Urothelium cell line (cell line): ENCODE measurements at regions not wholly inside any gene's neighbourhood (a gene's known extent, or its start where the extent isn't known, plus 50 kb on each side); places are given as distances from the start of the nearest gene placed in this dataset.
A peak's percentile ranks its signal among the peaks of the same experiment; 100 is the strongest.

Source experiments
- DNase-seq: peaks from one replicate; pipeline ENCODE4 v3.0.0; 2011; ENCODE audit warnings: low spot score, mixed read lengths
- FAIRE-seq: peaks from 2 replicates; lab custom pipeline; 2011; peaks lifted over from hg19 to GRCh38; lab: Jason Lieb, UNC

DNA sequence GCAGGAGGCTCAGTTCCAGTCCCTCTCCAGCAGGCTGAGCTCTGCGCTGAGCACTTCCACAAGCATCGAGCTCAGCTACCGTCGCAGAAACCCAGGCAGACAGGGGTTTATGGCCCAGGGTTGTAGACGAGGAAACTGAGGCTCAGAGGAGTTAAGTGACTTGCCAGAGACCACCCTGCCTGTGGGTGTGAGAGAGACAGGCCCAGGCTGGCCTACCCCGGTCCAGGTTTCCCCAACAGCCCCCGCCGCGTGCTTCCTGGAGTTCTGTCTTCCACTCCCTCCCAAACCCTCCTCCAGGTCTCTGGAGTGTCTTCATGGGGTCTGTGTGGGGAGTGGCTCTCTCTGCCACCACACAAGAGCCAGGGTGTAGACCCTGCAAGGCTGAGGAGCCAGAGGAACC, 615.9 kb downstream of the PTPRU start:
- FAIRE-seq (no peak), DNase-seq (no peak)

GRCh38 chr1:29851691-29852090, 615.4 kb downstream of the PTPRU start:
- no peak for FAIRE-seq
- DNase-seq, result no peak

- DNase-seq (no peak), FAIRE-seq (no peak)
Measured at GRCh38 chr1:29849991-29850757, 613.9 kb downstream of the PTPRU start.

DNA sequence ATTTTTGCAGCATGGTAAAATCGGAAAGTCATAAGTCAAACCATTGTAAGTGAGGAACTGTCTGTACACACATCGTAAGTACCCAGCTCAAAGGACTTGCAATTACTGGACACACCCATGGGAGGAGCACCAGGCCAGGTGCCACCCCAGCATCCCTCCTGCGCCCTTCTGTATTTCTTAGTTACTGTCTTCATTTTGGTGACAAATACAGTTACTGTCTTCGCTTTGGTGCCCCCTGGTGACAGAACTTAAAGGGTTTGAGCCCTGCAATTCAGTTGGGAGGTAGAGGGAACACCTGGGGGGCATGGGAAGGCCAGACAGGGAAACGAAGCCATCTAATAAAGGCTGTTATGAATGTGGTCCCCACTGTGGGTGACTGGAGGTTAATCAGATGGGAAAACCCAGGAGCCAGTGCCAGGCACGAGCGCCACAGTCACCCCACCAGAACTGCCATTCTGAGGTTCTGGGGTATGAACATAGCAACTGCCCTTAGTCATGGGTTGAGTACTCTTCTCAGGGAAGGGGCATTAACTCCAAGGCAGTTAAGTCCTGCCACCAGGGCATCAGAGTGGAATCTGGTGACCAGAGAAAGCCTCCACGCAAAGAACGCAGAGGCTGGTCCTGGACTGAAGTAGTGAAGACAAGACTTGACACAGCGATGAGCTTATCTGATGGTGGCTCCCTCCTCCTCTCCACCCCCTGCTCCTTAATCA, 612.9 kb downstream of the PTPRU start:
- DNase-seq (peak; percentile 26), FAIRE-seq (no peak)

DNA sequence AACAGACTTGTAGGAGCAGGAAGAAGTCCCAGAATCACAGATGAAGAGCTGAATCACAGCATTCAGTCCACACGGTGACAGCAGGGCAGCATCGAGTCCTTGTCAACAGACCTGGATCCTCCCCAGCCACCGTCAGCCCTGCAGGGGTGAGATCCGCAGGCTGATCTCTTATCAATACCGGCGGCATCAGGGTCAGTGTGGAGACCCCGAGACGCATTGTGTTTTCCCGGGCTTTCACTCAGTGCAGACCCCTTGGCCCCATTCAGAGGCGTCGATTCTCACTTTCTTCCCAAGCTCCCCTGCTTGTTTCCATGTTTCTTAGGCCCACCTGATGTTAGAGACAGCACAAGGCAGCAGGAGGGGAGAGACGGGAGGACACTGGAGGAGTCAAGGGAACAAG, 609.6 kb downstream of the PTPRU start:
- no peak for FAIRE-seq
- no peak for DNase-seq

DNA sequence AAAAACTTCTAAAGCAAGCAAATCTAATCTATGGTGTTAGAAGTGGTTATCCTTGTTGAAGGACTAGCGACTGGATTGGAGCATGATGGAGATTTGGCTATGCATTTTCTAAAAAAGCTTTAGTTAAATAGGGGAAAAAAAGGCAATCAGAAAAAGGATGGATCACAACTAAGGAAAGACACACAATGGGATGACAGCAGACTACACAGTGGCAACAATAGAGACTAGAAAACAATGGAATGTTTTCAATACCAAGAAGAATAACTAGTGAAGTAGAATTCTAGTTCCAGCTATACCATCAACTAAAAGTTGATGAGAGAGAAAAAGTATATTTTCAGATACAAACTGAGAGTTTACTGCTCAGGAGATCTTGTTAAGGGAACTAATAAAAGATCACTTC, 605.8 kb downstream of the PTPRU start:
- DNase-seq, result no peak
- no peak for FAIRE-seq

GRCh38 chr1:29839726-29840125, 603.4 kb downstream of the PTPRU start:
- FAIRE-seq (no peak), DNase-seq (no peak)

DNA sequence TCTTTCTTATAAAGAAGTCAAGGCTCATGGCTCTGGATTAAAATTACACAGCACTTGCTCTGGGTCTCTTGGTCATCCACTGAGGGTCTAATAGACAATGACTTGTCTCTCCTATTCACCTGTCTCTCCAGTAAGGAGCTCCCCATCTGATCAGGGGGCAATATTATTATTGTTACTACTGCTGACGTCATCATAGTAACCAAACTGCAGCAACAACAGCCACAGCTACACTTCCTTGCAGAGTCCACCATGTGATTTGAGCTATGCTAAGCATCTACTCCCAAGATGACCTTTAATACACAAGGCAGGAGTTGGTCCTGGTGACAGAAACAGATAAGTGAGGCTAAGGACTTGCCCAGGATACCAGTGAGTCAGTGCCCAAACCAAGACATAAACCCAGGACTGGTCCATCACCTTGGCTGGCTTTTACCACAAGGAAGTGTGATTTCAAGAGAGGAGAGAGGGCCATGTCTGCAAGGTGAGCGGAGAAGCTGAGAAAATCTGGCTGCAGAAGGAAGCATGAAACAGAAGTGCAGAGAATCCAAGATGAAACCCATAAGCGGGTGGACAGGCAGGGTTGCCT, 602.5 kb downstream of the PTPRU start:
- DNase-seq (no peak), FAIRE-seq (no peak)

DNA sequence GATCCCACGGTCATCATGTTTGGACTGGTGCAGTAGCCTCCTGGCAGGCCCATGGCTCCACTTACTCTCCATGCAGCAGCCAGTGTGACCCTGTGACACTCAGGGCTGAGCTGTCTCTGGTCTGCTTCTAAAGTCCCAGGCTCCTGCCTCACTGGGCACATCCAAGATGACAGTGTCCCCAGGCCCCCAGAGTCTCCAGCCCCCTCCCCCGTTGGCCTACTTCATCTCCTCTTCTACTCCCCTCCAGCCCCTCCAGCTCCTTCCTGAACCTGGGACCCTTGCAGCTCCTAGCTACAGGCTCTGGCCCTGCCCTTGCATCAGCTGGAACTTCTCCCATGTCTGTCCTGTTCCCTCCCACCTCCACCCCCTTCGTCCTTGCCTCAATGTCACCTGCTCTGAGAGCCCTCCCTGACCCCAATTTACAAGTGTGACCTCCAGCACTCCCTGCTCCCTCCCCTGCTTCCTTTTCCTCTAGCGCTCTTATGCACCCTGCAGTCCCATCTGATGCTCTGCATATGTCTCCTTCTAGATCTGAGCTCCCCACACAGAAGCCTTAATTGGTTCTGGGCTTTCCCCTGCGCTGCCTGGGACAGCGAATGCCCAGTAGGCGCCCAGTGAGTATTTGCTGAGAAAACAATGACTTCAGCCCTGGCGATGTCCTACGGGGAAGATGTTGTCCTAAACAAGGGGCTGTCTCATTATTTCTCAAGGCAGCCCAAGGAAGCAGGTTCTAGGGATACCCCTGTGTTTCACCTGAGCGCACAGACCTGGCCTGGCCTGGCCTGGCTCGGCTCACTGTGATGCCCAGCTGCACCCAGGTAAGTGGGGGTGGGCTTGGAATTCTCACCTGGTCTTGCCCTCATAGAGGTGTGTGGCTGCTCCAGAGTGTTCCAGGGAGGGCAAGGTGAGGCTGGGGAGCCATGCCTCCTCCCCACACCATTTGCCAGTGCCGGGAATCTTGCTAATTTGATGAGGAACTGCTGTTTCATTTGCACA, 600.6 kb downstream of the PTPRU start:
- no peak for FAIRE-seq
- no peak for DNase-seq

DNA sequence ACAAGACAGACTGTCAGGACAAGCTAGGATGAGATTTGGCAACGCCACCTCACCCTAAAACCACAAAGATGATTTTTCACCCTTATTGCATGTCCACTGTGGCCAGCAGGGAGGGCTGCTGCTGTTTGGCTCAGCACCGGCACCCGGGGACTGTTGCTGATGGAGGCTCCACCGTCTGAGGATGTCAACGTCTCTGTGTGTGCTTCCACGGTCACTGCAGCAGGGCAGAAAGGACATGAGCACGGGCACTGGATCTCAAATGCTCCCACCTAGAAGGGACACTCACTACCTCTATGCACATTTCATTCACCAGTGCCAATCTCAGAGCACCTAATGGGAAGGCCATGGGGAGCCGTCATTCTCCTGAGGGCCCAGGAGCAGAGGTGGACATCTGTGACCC, 599.6 kb downstream of the PTPRU start:
- DNase-seq, result no peak
- FAIRE-seq, result no peak

DNA sequence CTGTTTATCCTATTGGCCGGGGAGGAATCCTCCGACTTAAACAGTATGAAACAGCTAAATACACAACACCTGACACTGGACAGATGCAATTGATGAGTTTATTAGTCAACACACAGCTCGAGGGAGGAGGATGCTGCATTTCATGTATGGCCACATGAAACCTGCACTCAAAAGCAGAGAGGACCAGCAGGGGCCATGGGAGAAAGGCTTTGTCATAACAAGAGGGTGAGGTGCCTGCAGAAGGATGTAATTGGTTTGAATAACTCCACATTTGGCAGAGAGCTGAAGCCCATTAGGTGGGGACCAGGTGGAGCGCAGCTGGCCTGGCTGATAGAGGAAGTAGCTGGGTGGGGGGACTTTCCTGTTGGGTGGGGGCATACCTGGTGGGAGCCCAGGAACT, 599.1 kb downstream of the PTPRU start:
- DNase-seq (no peak), FAIRE-seq (no peak)

DNA sequence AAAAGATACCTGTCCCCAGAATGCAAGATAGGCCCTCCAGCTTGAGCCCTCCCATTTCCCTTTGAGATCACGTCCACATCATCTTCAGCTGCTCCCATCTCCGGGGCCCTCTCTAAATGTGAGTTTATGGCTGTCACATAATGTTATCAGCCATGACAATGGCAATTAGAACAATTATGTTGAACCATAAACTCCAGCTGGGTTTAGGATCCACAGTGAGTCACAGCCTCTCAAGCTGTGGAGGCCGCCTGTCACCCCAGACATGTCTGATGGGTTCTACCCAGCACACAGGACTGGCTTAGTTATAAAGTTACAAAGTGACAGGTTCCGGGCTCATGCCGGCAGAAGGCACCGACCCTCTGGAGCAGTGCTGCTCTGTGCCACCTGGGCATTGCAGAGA, 597.3 kb downstream of the PTPRU start:
- FAIRE-seq (no peak), DNase-seq (no peak)

- no peak for DNase-seq
- no peak for FAIRE-seq
Measured at GRCh38 chr1:29832936-29833335, 596.6 kb downstream of the PTPRU start.

DNA sequence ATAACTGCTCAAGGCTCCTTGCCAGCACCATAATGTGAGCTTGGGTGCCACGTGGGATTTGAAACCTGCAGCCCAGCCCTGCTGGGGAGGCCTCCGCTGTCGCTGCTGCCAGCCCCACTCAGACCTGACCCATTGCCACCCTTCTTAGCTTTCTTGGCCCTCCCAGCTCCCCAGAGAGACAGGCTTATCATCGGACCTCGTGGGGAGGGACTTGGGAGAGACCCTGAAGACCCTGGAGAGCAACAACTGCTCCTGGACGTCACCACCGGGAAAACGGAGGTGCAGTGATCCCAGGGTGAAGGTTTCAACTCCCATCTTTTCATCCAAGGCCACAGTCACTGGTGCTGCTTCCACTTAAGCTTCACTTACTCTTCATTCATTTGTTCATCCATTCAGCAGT, 596.1 kb downstream of the PTPRU start:
- DNase-seq (no peak), FAIRE-seq (no peak)

DNA sequence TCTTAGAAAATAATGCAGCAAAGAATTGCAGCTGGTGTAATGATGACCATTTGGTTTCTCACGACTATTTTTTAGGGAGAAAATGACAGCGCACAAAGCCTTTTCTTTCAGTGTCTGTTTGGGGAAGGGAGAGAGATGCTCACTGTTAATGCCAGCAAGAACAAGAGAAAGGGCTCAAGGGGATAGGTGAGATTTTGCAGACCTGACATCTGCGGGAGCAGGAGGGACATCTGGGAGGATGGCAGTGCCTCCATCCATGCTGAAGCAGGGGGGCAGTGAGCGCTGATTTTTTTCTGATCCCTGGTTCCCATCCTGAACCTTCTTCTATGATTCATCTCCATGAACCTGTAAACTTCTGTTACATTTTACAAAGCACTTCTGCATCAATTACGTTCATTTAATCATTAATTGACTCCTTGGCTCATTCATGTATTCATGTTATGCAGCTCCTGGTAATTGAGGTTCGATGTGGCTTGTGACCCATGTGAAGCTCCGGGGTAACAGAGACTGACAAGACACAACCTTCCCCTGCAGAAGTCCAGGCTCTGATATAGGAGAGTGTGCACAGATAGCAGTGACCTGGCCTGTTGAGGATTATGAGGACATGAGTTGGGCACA, 595.3 kb downstream of the PTPRU start:
- no peak for DNase-seq
- no peak for FAIRE-seq

GRCh38 chr1:29830916-29831315, 594.6 kb downstream of the PTPRU start:
- no peak for FAIRE-seq
- no peak for DNase-seq

- FAIRE-seq, result no peak
Measured at GRCh38 chr1:29830383-29830782, 594.1 kb downstream of the PTPRU start.

GRCh38 chr1:29829448-29830344, 593.4 kb downstream of the PTPRU start:
- FAIRE-seq, result peak; percentile 95

More at GRCh38 chr1:29830383-29830782, 594.1 kb downstream of the PTPRU start:
- no peak for DNase-seq

More at GRCh38 chr1:29829448-29830344, 593.4 kb downstream of the PTPRU start:
- no peak for DNase-seq
